CD4-positive, alpha-beta T cell (primary cell): ENCODE measurements at regions not wholly inside any gene's neighbourhood (a gene's known extent, or its start where the extent isn't known, plus 50 kb on each side); places are given as distances from the start of the nearest gene placed in this dataset.

ENCODE experiments used
- ATAC-seq: fragments of 200-7000 bp; cut with Tn5 transposase; one replicate; pipeline ENCODE4 v1.10.0; 2022; ENCODE audit warnings: mild to moderate bottlenecking; ENCODE audit not compliant: poor library complexity
- CTCF ChIA-PET: fragments of 350-600 bp; sonication (Branson Sonifier 250); formaldehyde crosslinking; loops from one replicate; lab custom pipeline; 2021; ENCODE audit warnings: antibody characterized with exemption, inconsistent platforms; lab: Charles Lee
- POLR2A ChIA-PET: fragments of 350-600 bp; sonication (Branson Sonifier 250); formaldehyde crosslinking; loops from one replicate; lab custom pipeline; 2021; ENCODE audit warnings: antibody characterized with exemption, inconsistent platforms; lab: Charles Lee
- DNase-seq, 14 experiments: peaks; one replicate each; pipeline ENCODE4 v3.0.0-alpha.2; 2013 to 2020; ENCODE audit warnings: mixed read lengths in 2 of 14
- H3K27ac ChIP-seq, 2 donors: one replicate each; pipeline versions ENCODE4 v1.5.1 to v1.7.0; 2013; ENCODE audit warnings: low read length in 2 of 2, low read depth in 1 of 2, mild to moderate bottlenecking in 1 of 2
- H3K27me3 ChIP-seq, 2 experiments: 1 replicate in 1 of 2; 2 replicates in 1 of 2; pipeline versions ENCODE4 v1.6.1 to v1.7.0; 2013; ENCODE audit warnings: low read length in 2 of 2, control low read depth in 1 of 2, mild to moderate bottlenecking in 1 of 2, moderate library complexity in 1 of 2; ENCODE audit not compliant: insufficient read depth in 2 of 2, control insufficient read depth in 1 of 2
- H3K36me3 ChIP-seq: one replicate; pipeline ENCODE4 v1.6.1; 2013; ENCODE audit warnings: low read length, control low read depth; ENCODE audit not compliant: insufficient read depth
- H3K4me1 ChIP-seq: one replicate; pipeline ENCODE4 v1.6.1; 2013; ENCODE audit warnings: low read length, control low read depth; ENCODE audit not compliant: insufficient read depth
- H3K4me3 ChIP-seq: one replicate; pipeline ENCODE4 v1.5.1; 2013; ENCODE audit warnings: mild to moderate bottlenecking, low read length, moderate library complexity
- H3K9me3 ChIP-seq, 2 experiments: 1 replicate in 1 of 2; 2 replicates in 1 of 2; pipeline versions ENCODE4 v1.6.1 to v1.7.0; 2013; ENCODE audit warnings: low read length in 2 of 2, mild to moderate bottlenecking in 2 of 2, control low read depth in 1 of 2, moderate library complexity in 1 of 2; ENCODE audit not compliant: control insufficient read depth in 1 of 2, insufficient read depth in 1 of 2
- H3K27ac Mint-ChIP-seq: one replicate; pipeline ENCODE4 v1.8.0; 2020; ENCODE audit warnings: mixed read lengths
- H3K27me3 Mint-ChIP-seq: one replicate; pipeline ENCODE4 v1.8.0; 2021; ENCODE audit warnings: mixed read lengths
- H3K36me3 Mint-ChIP-seq: one replicate; pipeline ENCODE4 v1.8.0; 2021; ENCODE audit warnings: low read depth, mixed read lengths
- H3K4me1 Mint-ChIP-seq: one replicate; pipeline ENCODE4 v1.8.0; 2021; ENCODE audit warnings: low read depth, mixed read lengths
- H3K4me3 Mint-ChIP-seq: one replicate; pipeline ENCODE4 v1.8.0; 2020; ENCODE audit warnings: mild to moderate bottlenecking, mixed read lengths
- H3K9me3 Mint-ChIP-seq: one replicate; pipeline ENCODE4 v1.8.0; 2020; ENCODE audit warnings: mixed read lengths
- CTCF ChIP-seq: fragments of 200-600 bp; IDR thresholded peaks from one replicate; pipeline ENCODE4 v1.8.0; 2022; ENCODE audit warnings: antibody characterized with exemption, mild to moderate bottlenecking
- intact Hi-C, 2 experiments: fragments of 100-400 bp; cut with DNase I in 1 of 2; cut with micrococcal nuclease in 1 of 2; formaldehyde crosslinking; loops; one replicate each; pipeline versions ENCODE4 v1.15.1 to v1.9.0; 2023 to 2025; cut with DNase I, micrococcal nuclease

GRCh38 chr2:155852156-155852555 lies 480.4 kb downstream of the NR4A2 start:
- H3K9me3 Mint-ChIP-seq, result no peaks in the 10 kb centered on the region
- no peak overlapping the region for H3K4me3 ChIP-seq
- H3K27ac ChIP-seq, result no peak overlapping the region
- no peaks in the 10 kb centered on the region for H3K27me3 Mint-ChIP-seq
- intact Hi-C loops, result no loop called here
- ChIA-PET POLR2A (no interaction called here), CTCF (no interaction called here)
- DNase-seq (no peak), ATAC-seq (no peak)
- no peaks in the 10 kb centered on the region for H3K27me3 ChIP-seq
- H3K4me1 Mint-ChIP-seq, result no peaks in the 10 kb centered on the region
- no peaks in the 10 kb centered on the region for H3K4me1 ChIP-seq
- H3K36me3 Mint-ChIP-seq, result no peaks in the 10 kb centered on the region
- no peak overlapping the region for H3K4me3 Mint-ChIP-seq
- TF ChIP-seq CTCF, result no peak
- H3K9me3 ChIP-seq, result no peaks in the 10 kb centered on the region
- no peak overlapping the region for H3K27ac Mint-ChIP-seq
- H3K36me3 ChIP-seq, result no peaks in the 10 kb centered on the region

GRCh38 chr2:155846259-155846658 lies 486.3 kb downstream of the NR4A2 start:
- POLR2A ChIA-PET, result no interaction called here
- intact Hi-C loops, result no loop called here
- H3K27ac ChIP-seq, result no peak overlapping the region
- Mint-ChIP-seq H3K27me3 (no peaks in the 10 kb centered on the region), H3K9me3 (no peaks in the 10 kb centered on the region), H3K27ac (no peak overlapping the region), H3K4me3 (no peak overlapping the region), H3K4me1 (no peaks in the 10 kb centered on the region), H3K36me3 (no peaks in the 10 kb centered on the region)
- DNase-seq, result no peak
- no peaks in the 10 kb centered on the region for H3K36me3 ChIP-seq
- H3K4me1 ChIP-seq, result no peaks in the 10 kb centered on the region
- TF ChIP-seq CTCF, result no peak
- no peak overlapping the region for H3K4me3 ChIP-seq
- CTCF ChIA-PET, result no interaction called here
- H3K9me3 ChIP-seq, result peaks cover 0 to 4% of the 10 kb centered on the region in 2 experiments
- H3K27me3 ChIP-seq, result no peaks in the 10 kb centered on the region
- no peak for ATAC-seq

- H3K27me3 ChIP-seq, result no peaks in the 10 kb centered on the region
- H3K9me3 ChIP-seq, result peaks cover 0 to 4% of the 10 kb centered on the region in 2 experiments
- no peak for TF ChIP-seq CTCF
- intact Hi-C loops, result no loop called here
- DNase-seq (no peak), ATAC-seq (no peak)
- H3K4me1 ChIP-seq, result no peaks in the 10 kb centered on the region
- CTCF ChIA-PET, result no interaction called here
- Mint-ChIP-seq H3K9me3 (no peaks in the 10 kb centered on the region), H3K4me3 (no peak overlapping the region), H3K27me3 (no peaks in the 10 kb centered on the region), H3K27ac (no peak overlapping the region), H3K36me3 (no peaks in the 10 kb centered on the region), H3K4me1 (no peaks in the 10 kb centered on the region)
- POLR2A ChIA-PET, result no interaction called here
- H3K36me3 ChIP-seq, result no peaks in the 10 kb centered on the region
- no peak overlapping the region for H3K27ac ChIP-seq
- H3K4me3 ChIP-seq, result no peak overlapping the region
Observed at GRCh38 chr2:155844461-155844860, 488.1 kb downstream of the NR4A2 start.
